ENCODE measurements at regions not wholly inside any gene's neighbourhood (a gene's known extent, or its start where the extent isn't known, plus 50 kb on each side); places are given as distances from the start of the nearest gene placed in this dataset.

GRCh38 chrX:128927363-128927762, 595.9 kb downstream of the SMARCA1 start:
- no peak overlapping the region for H3K4me3 Mint-ChIP-seq
- TF ChIP-seq, protein P1, sequence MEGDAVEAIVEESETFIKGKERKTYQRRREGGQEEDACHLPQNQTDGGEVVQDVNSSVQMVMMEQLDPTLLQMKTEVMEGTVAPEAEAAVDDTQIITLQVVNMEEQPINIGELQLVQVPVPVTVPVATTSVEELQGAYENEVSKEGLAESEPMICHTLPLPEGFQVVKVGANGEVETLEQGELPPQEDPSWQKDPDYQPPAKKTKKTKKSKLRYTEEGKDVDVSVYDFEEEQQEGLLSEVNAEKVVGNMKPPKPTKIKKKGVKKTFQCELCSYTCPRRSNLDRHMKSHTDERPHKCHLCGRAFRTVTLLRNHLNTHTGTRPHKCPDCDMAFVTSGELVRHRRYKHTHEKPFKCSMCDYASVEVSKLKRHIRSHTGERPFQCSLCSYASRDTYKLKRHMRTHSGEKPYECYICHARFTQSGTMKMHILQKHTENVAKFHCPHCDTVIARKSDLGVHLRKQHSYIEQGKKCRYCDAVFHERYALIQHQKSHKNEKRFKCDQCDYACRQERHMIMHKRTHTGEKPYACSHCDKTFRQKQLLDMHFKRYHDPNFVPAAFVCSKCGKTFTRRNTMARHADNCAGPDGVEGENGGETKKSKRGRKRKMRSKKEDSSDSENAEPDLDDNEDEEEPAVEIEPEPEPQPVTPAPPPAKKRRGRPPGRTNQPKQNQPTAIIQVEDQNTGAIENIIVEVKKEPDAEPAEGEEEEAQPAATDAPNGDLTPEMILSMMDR (conservative IDR thresholded peaks at IDR 0.05) = no peak
- peaks cover 13% of the 10 kb centered on the region for H3K9me3 Mint-ChIP-seq

GRCh38 chrX:128906753-128907152, 616.5 kb downstream of the SMARCA1 start:
- no peak overlapping the region for H3K27ac Mint-ChIP-seq
- H3K4me3 Mint-ChIP-seq = no peak overlapping the region
- H3K4me1 Mint-ChIP-seq (ENCODE audit: unreplicated experiment) = no peaks in the 10 kb centered on the region
- TF ChIP-seq, protein P1 (conservative IDR thresholded peaks at IDR 0.05) = no peak
- no peaks in the 10 kb centered on the region for H3K9me3 Mint-ChIP-seq
- no peaks in the 10 kb centered on the region for H3K27me3 Mint-ChIP-seq
- H3K36me3 Mint-ChIP-seq = no peaks in the 10 kb centered on the region
- no peak for DNase-seq (ENCODE audit: extremely low spot score, unreplicated experiment)

More at GRCh38 chrX:128927363-128927762, 595.9 kb downstream of the SMARCA1 start:
- H3K36me3 Mint-ChIP-seq = no peaks in the 10 kb centered on the region
- H3K4me1 Mint-ChIP-seq (ENCODE audit: unreplicated experiment) = no peaks in the 10 kb centered on the region
- H3K27me3 Mint-ChIP-seq = no peaks in the 10 kb centered on the region
- H3K27ac Mint-ChIP-seq = no peak overlapping the region
- no peak for DNase-seq (ENCODE audit: extremely low spot score, unreplicated experiment)

GRCh38 chrX:128901018-128901417, 622.3 kb downstream of the SMARCA1 start:
- Mint-ChIP-seq H3K36me3 (no peaks in the 10 kb centered on the region), H3K9me3 (no peaks in the 10 kb centered on the region), H3K27ac (no peak overlapping the region), H3K4me3 (no peak overlapping the region), H3K27me3 (no peaks in the 10 kb centered on the region), H3K4me1 (ENCODE audit: unreplicated experiment) (no peaks in the 10 kb centered on the region)
- TF ChIP-seq, protein P1 (conservative IDR thresholded peaks at IDR 0.05) = no peak
- no peak for DNase-seq (ENCODE audit: extremely low spot score, unreplicated experiment)

GRCh38 chrX:128897621-128898020, 625.7 kb downstream of the SMARCA1 start:
- Mint-ChIP-seq H3K4me3 (no peak overlapping the region), H3K27ac (no peak overlapping the region), H3K4me1 (ENCODE audit: unreplicated experiment) (no peaks in the 10 kb centered on the region), H3K36me3 (no peaks in the 10 kb centered on the region), H3K9me3 (no peaks in the 10 kb centered on the region), H3K27me3 (no peaks in the 10 kb centered on the region)
- DNase-seq (ENCODE audit: extremely low spot score, unreplicated experiment) = no peak
- TF ChIP-seq, protein P1 (conservative IDR thresholded peaks at IDR 0.05) = no peak

- no peak overlapping the region for H3K27ac Mint-ChIP-seq
These were observed 631.7 kb downstream of the SMARCA1 start for GRCh38 chrX:128891554-128891953.

More at GRCh38 chrX:128891554-128891953, 631.7 kb downstream of the SMARCA1 start:
- H3K4me1 Mint-ChIP-seq (ENCODE audit: unreplicated experiment) = no peaks in the 10 kb centered on the region
- DNase-seq (ENCODE audit: extremely low spot score, unreplicated experiment) = no peak
- no peaks in the 10 kb centered on the region for H3K36me3 Mint-ChIP-seq
- H3K9me3 Mint-ChIP-seq = no peaks in the 10 kb centered on the region
- H3K27me3 Mint-ChIP-seq = no peaks in the 10 kb centered on the region
- TF ChIP-seq, protein P1 (conservative IDR thresholded peaks at IDR 0.05) = no peak
- no peak overlapping the region for H3K4me3 Mint-ChIP-seq

Measured in type B pancreatic cell (in vitro differentiated cells).